Prostate gland (tissue), 2 donors: ENCODE measurements at regions not wholly inside any gene's neighbourhood (a gene's known extent, or its start where the extent isn't known, plus 50 kb on each side); places are given as distances from the start of the nearest gene placed in this dataset.

Source experiments
- CTCF ChIP-seq, 4 experiments: fragments of 200-600 bp in 2 of 4; fragments of 450-650 bp in 2 of 4; sonication (generic) in 2 of 4; IDR thresholded peaks; 1 replicate in 3 of 4; 2 replicates in 1 of 4; pipeline ENCODE4 v1.5.1; 2016 to 2019; ENCODE audit warnings: antibody characterized with exemption in 4 of 4, mild to moderate bottlenecking in 2 of 4, moderate library complexity in 2 of 4
- POLR2A ChIP-seq: fragments of 450-650 bp; IDR thresholded peaks from one replicate; pipeline ENCODE4 v1.6.1; 2016; ENCODE audit warnings: antibody characterized with exemption, mild to moderate bottlenecking

- no peak for TF ChIP-seq CTCF (IDR thresholded peaks at IDR 0.05)
- no peak for TF ChIP-seq POLR2A
These were observed 390.9 kb upstream of the MKI67 start for GRCh38 chr10:128517167-128517566.
